ENCODE measurements at regions not wholly inside any gene's neighbourhood (a gene's known extent, or its start where the extent isn't known, plus 50 kb on each side); places are given as distances from the start of the nearest gene placed in this dataset.
A peak's percentile ranks its signal among the peaks of the same experiment; 100 is the strongest.
"Not testable (repeated sequence)": the region's sequence is repeated elsewhere in the genome, so short reads cannot be mapped to it uniquely, and the experiment has no call there.

GRCh38 chr13:84097148-84097547 is 214.9 kb upstream of the SLITRK1 start:
- ATAC-seq (ENCODE audit: low FRiP score in 2 of 2) (no peak), DNase-seq (no peak)
- TF ChIP-seq POLR2A (IDR thresholded peaks at IDR 0.05): no peak
- Histone ChIP-seq H3K27me3 (no peaks in the 10 kb centered on the region), H3K27ac (no peak overlapping the region), H3K9me3 (no peaks in the 10 kb centered on the region), H3K36me3 (no peaks in the 10 kb centered on the region), H3K4me3 (no peak overlapping the region), H3K4me1 (no peaks in the 10 kb centered on the region)
- 67 to 68% methylated on average over 4 of the region's 4 CpGs for WGBS, 2 donors

GRCh38 chr13:84096216-84096615 is 213.9 kb upstream of the SLITRK1 start:
- H3K4me3 ChIP-seq: no peak overlapping the region
- H3K27me3 ChIP-seq: no peaks in the 10 kb centered on the region
- no peaks in the 10 kb centered on the region for H3K4me1 ChIP-seq
- no peaks in the 10 kb centered on the region for H3K36me3 ChIP-seq
- no peak for DNase-seq
- TF ChIP-seq POLR2A (IDR thresholded peaks at IDR 0.05): no peak
- no peak for TF ChIP-seq POLR2AphosphoS5 (IDR thresholded peaks at IDR 0.05)
- TF ChIP-seq CTCF (IDR thresholded peaks at IDR 0.05): no peak
- TF ChIP-seq EP300 (IDR thresholded peaks at IDR 0.05): no peak
- no peak for ATAC-seq (ENCODE audit: low FRiP score in 2 of 2)
- 88 to 100% methylated on average over 1 of the region's 1 CpG for WGBS, 2 donors
- no peaks in the 10 kb centered on the region for H3K9me3 ChIP-seq
- H3K27ac ChIP-seq: no peak overlapping the region

GRCh38 chr13:84088996-84089395 is 206.7 kb upstream of the SLITRK1 start:
- no peaks in the 10 kb centered on the region for H3K27me3 ChIP-seq
- no peaks in the 10 kb centered on the region for H3K36me3 ChIP-seq
- peaks cover 0 to 8% (median 0%) of the 10 kb centered on the region in 4 donors for H3K9me3 ChIP-seq
- H3K27ac ChIP-seq: no peak overlapping the region
- DNase-seq (no peak), ATAC-seq (ENCODE audit: low FRiP score in 2 of 2) (no peak)
- H3K4me3 ChIP-seq: no peak overlapping the region
- H3K4me1 ChIP-seq: no peaks in the 10 kb centered on the region
- TF ChIP-seq CTCF (IDR thresholded peaks at IDR 0.05) (no peak), POLR2A (IDR thresholded peaks at IDR 0.05) (no peak), POLR2AphosphoS5 (IDR thresholded peaks at IDR 0.05) (no peak), EP300 (IDR thresholded peaks at IDR 0.05) (no peak)
- WGBS, 2 donors: 58% methylated on average over 1 of the region's 1 CpG

GRCh38 chr13:84086847-84087162 is 204.5 kb upstream of the SLITRK1 start:
- TF ChIP-seq POLR2A (IDR thresholded peaks at IDR 0.05) (no peak), EP300 (IDR thresholded peaks at IDR 0.05) (no peak), CTCF (IDR thresholded peaks at IDR 0.05) (no peak), POLR2AphosphoS5 (IDR thresholded peaks at IDR 0.05) (no peak)
- Histone ChIP-seq H3K36me3 (no peaks in the 10 kb centered on the region), H3K4me1 (no peaks in the 10 kb centered on the region), H3K27me3 (no peaks in the 10 kb centered on the region), H3K27ac (no peak overlapping the region), H3K9me3 (peaks cover 0 to 8% (median 0%) of the 10 kb centered on the region in 4 donors), H3K4me3 (peak overlapping the region in 3 of 4 donors; percentile 4 to 19 (median 9))
- ATAC-seq (ENCODE audit: low FRiP score in 2 of 2) (no peak), DNase-seq (no peak)
- 73 to 86% methylated on average over 7 of the region's 7 CpGs for WGBS, 2 donors

- not testable (repeated sequence) for H3K9me3 ChIP-seq; H3K36me3 ChIP-seq; H3K4me1 ChIP-seq; H3K27me3 ChIP-seq; H3K27ac ChIP-seq; ATAC-seq (ENCODE audit: low FRiP score in 2 of 2)
- peak in 1 of 2 donors; percentile 83 for DNase-seq
- peak overlapping the region in 3 of 4 donors; percentile 4 to 19 (median 9) for H3K4me3 ChIP-seq
- 89 to 90% methylated on average over 32 to 49 of the region's 49 CpGs for WGBS, 2 donors
Observed at GRCh38 chr13:84086098-84086846, 204.0 kb upstream of the SLITRK1 start.

- Histone ChIP-seq H3K4me1 (no peaks in the 10 kb centered on the region), H3K27ac (no peak overlapping the region), H3K9me3 (peaks cover 0 to 8% (median 0%) of the 10 kb centered on the region in 4 donors), H3K27me3 (no peaks in the 10 kb centered on the region), H3K36me3 (no peaks in the 10 kb centered on the region), H3K4me3 (no peak overlapping the region)
- DNase-seq (no peak), ATAC-seq (ENCODE audit: low FRiP score in 2 of 2) (no peak)
- WGBS, 2 donors: 74 to 83% methylated on average over 4 of the region's 4 CpGs
- TF ChIP-seq POLR2A (IDR thresholded peaks at IDR 0.05) (no peak), EP300 (IDR thresholded peaks at IDR 0.05) (no peak), POLR2AphosphoS5 (IDR thresholded peaks at IDR 0.05) (no peak), CTCF (IDR thresholded peaks at IDR 0.05) (no peak)
Observed at GRCh38 chr13:84082462-84082861, 200.2 kb upstream of the SLITRK1 start.

Data from upper lobe of left lung (tissue), 6 donors.